ENCODE measurements at regions not wholly inside any gene's neighbourhood (a gene's known extent, or its start where the extent isn't known, plus 50 kb on each side); places are given as distances from the start of the nearest gene placed in this dataset.

DNA sequence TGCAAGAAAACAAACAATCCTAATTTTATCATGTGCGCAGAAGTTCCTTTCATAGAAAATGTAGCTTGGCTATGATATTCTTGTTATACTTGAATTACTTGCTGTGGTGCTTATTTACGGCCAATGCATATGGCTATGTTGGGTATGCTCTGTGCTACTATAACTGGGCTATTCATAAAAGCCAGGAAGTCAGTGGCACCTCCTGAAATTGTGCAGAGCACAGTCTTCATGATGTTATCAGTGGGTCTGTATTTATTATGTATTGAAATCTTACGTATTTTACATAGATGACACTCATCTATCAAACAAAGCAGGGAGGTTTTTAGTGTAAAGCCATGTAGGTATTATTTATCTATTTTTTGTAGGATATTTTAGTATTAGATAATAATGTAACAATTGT lies 196.5 kb upstream of the NAALADL2 start:
- TF ChIP-seq, protein P1, sequence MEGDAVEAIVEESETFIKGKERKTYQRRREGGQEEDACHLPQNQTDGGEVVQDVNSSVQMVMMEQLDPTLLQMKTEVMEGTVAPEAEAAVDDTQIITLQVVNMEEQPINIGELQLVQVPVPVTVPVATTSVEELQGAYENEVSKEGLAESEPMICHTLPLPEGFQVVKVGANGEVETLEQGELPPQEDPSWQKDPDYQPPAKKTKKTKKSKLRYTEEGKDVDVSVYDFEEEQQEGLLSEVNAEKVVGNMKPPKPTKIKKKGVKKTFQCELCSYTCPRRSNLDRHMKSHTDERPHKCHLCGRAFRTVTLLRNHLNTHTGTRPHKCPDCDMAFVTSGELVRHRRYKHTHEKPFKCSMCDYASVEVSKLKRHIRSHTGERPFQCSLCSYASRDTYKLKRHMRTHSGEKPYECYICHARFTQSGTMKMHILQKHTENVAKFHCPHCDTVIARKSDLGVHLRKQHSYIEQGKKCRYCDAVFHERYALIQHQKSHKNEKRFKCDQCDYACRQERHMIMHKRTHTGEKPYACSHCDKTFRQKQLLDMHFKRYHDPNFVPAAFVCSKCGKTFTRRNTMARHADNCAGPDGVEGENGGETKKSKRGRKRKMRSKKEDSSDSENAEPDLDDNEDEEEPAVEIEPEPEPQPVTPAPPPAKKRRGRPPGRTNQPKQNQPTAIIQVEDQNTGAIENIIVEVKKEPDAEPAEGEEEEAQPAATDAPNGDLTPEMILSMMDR (IDR thresholded peaks at IDR 0.05; ENCODE audit: low read depth, low read length, poor library complexity, severe bottlenecking), result no peak
- TF ChIP-seq EZH2phosphoT487 (IDR thresholded peaks at IDR 0.05; ENCODE audit: borderline replicate concordance, low read length), result no peak
- no peaks in the 10 kb centered on the region for H3K9me2 ChIP-seq (replicated peaks; ENCODE audit: control insufficient read depth, low read length)
- H3K27ac ChIP-seq (ENCODE audit: low read depth, low read length), result no peak overlapping the region
- no peaks in the 10 kb centered on the region for H3K79me2 ChIP-seq (ENCODE audit: control insufficient read depth, low read length)
- H3K4me1 ChIP-seq (ENCODE audit: control insufficient read depth, low read length), result no peaks in the 10 kb centered on the region
- no peaks in the 10 kb centered on the region for H3F3A ChIP-seq (ENCODE audit: control insufficient read depth, insufficient read depth)
- H4K20me1 ChIP-seq (ENCODE audit: control insufficient read depth, insufficient read depth, low read depth, low read length), result no peaks in the 10 kb centered on the region
- no peaks in the 10 kb centered on the region for H3K27me3 ChIP-seq (ENCODE audit: control insufficient read depth, low read length)
- H3K9me3 ChIP-seq (ENCODE audit: control insufficient read depth, insufficient read depth, low read length), result no peaks in the 10 kb centered on the region
- no peaks in the 10 kb centered on the region for H3K36me3 ChIP-seq (ENCODE audit: control insufficient read depth, low read length)
- no peak overlapping the region for H3K4me3 ChIP-seq (ENCODE audit: low read length)
- no peak overlapping the region for H3K4me2 ChIP-seq (ENCODE audit: low read length)

DNA sequence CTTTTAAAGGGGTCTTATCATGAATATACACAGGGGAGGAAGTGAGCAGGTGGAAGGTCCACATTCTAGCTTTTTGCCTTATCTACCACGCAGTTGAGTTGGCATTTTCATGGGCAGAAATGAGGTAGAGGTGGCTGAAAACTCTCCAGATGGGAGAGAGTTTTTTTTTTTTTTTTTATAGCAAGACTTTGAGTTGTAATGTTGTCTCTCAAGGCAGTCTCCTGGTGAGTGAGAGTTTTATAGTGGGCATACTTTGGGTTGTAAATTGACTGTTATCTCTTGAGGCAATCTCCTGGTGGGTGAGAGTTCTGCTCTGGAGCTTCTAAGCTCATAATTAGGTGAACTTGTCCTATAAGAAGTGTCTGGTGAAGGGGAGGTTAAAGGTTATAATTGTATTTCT lies 191.7 kb upstream of the NAALADL2 start:
- H3K4me1 ChIP-seq (ENCODE audit: control insufficient read depth, low read length), result no peaks in the 10 kb centered on the region
- H3K27ac ChIP-seq (ENCODE audit: low read depth, low read length), result no peak overlapping the region
- H3F3A ChIP-seq (ENCODE audit: control insufficient read depth, insufficient read depth), result no peaks in the 10 kb centered on the region
- no peaks in the 10 kb centered on the region for H3K27me3 ChIP-seq (ENCODE audit: control insufficient read depth, low read length)
- no peaks in the 10 kb centered on the region for H3K36me3 ChIP-seq (ENCODE audit: control insufficient read depth, low read length)
- no peak overlapping the region for H3K4me3 ChIP-seq (ENCODE audit: low read length)
- H3K9me3 ChIP-seq (ENCODE audit: control insufficient read depth, insufficient read depth, low read length), result no peaks in the 10 kb centered on the region
- no peaks in the 10 kb centered on the region for H3K79me2 ChIP-seq (ENCODE audit: control insufficient read depth, low read length)
- H3K4me2 ChIP-seq (ENCODE audit: low read length), result no peak overlapping the region
- no peaks in the 10 kb centered on the region for H4K20me1 ChIP-seq (ENCODE audit: control insufficient read depth, insufficient read depth, low read depth, low read length)
- no peak for TF ChIP-seq EZH2phosphoT487 (IDR thresholded peaks at IDR 0.05; ENCODE audit: borderline replicate concordance, low read length)
- TF ChIP-seq, protein P1 (IDR thresholded peaks at IDR 0.05; ENCODE audit: low read depth, low read length, poor library complexity, severe bottlenecking), result no peak
- no peaks in the 10 kb centered on the region for H3K9me2 ChIP-seq (replicated peaks; ENCODE audit: control insufficient read depth, low read length)

DNA sequence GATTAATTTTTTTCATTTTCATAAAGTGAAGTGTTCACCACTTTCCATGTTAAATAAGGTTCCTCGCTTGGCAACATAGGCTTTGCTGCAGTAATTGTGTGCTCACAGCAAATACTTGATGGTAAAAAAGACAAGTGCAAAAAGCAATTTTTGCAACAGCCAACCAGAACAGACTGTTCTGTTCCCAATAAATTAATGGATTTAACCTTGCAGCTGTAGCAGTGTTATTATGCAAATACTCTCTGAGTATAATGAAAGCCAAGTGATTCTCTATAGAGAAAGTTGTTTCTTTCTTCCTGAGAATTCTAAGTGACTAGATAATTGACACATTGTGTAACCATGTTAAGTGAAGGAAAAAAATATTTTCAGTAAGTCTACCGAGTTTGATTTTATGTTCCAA lies 183.7 kb upstream of the NAALADL2 start:
- Histone ChIP-seq H3K9me3 (ENCODE audit: control insufficient read depth, insufficient read depth, low read length) (no peaks in the 10 kb centered on the region), H4K20me1 (ENCODE audit: control insufficient read depth, insufficient read depth, low read depth, low read length) (no peaks in the 10 kb centered on the region), H3K4me2 (ENCODE audit: low read length) (no peak overlapping the region), H3K9me2 (replicated peaks; ENCODE audit: control insufficient read depth, low read length) (no peaks in the 10 kb centered on the region), H3K4me3 (ENCODE audit: low read length) (no peak overlapping the region), H3K27me3 (ENCODE audit: control insufficient read depth, low read length) (no peaks in the 10 kb centered on the region), H3K4me1 (ENCODE audit: control insufficient read depth, low read length) (no peaks in the 10 kb centered on the region), H3K79me2 (ENCODE audit: control insufficient read depth, low read length) (no peaks in the 10 kb centered on the region), H3K36me3 (ENCODE audit: control insufficient read depth, low read length) (no peaks in the 10 kb centered on the region), H3K27ac (ENCODE audit: low read depth, low read length) (no peak overlapping the region), H3F3A (ENCODE audit: control insufficient read depth, insufficient read depth) (no peaks in the 10 kb centered on the region)
- no peak for TF ChIP-seq EZH2phosphoT487 (IDR thresholded peaks at IDR 0.05; ENCODE audit: borderline replicate concordance, low read length)
- TF ChIP-seq, protein P1 (IDR thresholded peaks at IDR 0.05; ENCODE audit: low read depth, low read length, poor library complexity, severe bottlenecking), result no peak

DNA sequence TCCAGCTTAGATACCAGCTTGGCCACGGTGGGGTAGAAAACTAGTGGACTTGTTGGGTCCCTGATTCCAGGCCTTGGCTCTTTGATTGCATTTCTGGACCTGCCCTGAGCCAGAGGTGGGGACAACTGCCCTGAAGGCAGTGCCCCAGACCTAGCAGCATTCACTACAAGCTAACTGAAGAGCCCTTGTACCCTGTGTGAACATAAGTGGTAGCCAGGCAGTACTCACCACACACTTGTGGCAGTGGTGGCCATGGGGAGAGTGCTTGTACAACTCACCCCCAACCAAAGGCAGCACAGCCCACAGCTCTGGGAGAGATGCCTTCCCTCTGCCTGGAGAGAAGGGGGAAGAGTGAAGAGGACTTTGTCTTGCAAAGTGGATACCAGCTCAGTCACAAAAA lies 177.3 kb upstream of the NAALADL2 start:
- Histone ChIP-seq H3F3A (ENCODE audit: control insufficient read depth, insufficient read depth) (no peaks in the 10 kb centered on the region), H3K9me3 (ENCODE audit: control insufficient read depth, insufficient read depth, low read length) (peaks cover 4% of the 10 kb centered on the region; the same call in 1 of the 2 replicates), H3K4me2 (ENCODE audit: low read length) (no peak overlapping the region), H3K4me1 (ENCODE audit: control insufficient read depth, low read length) (no peaks in the 10 kb centered on the region), H3K27me3 (ENCODE audit: control insufficient read depth, low read length) (no peaks in the 10 kb centered on the region), H4K20me1 (ENCODE audit: control insufficient read depth, insufficient read depth, low read depth, low read length) (no peaks in the 10 kb centered on the region), H3K36me3 (ENCODE audit: control insufficient read depth, low read length) (no peaks in the 10 kb centered on the region), H3K9me2 (replicated peaks; ENCODE audit: control insufficient read depth, low read length) (no peaks in the 10 kb centered on the region), H3K4me3 (ENCODE audit: low read length) (no peak overlapping the region), H3K27ac (ENCODE audit: low read depth, low read length) (no peak overlapping the region), H3K79me2 (ENCODE audit: control insufficient read depth, low read length) (no peaks in the 10 kb centered on the region)
- no peak for TF ChIP-seq EZH2phosphoT487 (IDR thresholded peaks at IDR 0.05; ENCODE audit: borderline replicate concordance, low read length)
